Loucy (cell line): ENCODE measurements at regions not wholly inside any gene's neighbourhood (a gene's known extent, or its start where the extent isn't known, plus 50 kb on each side); places are given as distances from the start of the nearest gene placed in this dataset.

ENCODE experiments used
- CTCF ChIP-seq: fragments of 200-600 bp; sonication (generic); conservative IDR thresholded peaks from 2 replicates; pipeline ENCODE4 v1.5.1; 2014; ENCODE audit warnings: mild to moderate bottlenecking, antibody characterized with exemption, low read length
- EZH2phosphoT487 ChIP-seq: fragments of 200-600 bp; IDR thresholded peaks from 2 replicates; pipeline ENCODE4 v1.6.1; 2018; ENCODE audit warnings: antibody characterized with exemption, mild to moderate bottlenecking, moderate library complexity, borderline replicate concordance

GRCh38 chr5:167426501-167426900, 864.9 kb upstream of the WWC1 start:
- TF ChIP-seq CTCF, result no peak
- no peak for TF ChIP-seq EZH2phosphoT487
